Stomach (tissue), 4 donors: ENCODE measurements at regions not wholly inside any gene's neighbourhood (a gene's known extent, or its start where the extent isn't known, plus 50 kb on each side); places are given as distances from the start of the nearest gene placed in this dataset.

Experiments used
- CTCF ChIP-seq, 7 experiments: fragments of 450-650 bp in 4 of 7; fragments of 200-600 bp in 3 of 7; sonication (generic) in 3 of 7; IDR thresholded peaks; one replicate each; pipeline ENCODE4 v1.5.1; 2016 to 2019; ENCODE audit warnings: antibody characterized with exemption in 7 of 7, control low read depth in 2 of 7, mild to moderate bottlenecking in 1 of 7
- POLR2A ChIP-seq, 4 donors: fragments of 450-650 bp; IDR thresholded peaks; one replicate each; pipeline ENCODE4 v1.6.1; 2016; ENCODE audit warnings: antibody characterized with exemption in 4 of 4, control low read depth in 2 of 4, mild to moderate bottlenecking in 1 of 4, moderate library complexity in 1 of 4
- POLR2AphosphoS5 ChIP-seq, 3 donors: sonication (generic); formaldehyde crosslinking; IDR thresholded peaks; one replicate each; pipeline ENCODE4 v1.6.1; 2016; ENCODE audit warnings: antibody characterized with exemption in 3 of 3

DNA sequence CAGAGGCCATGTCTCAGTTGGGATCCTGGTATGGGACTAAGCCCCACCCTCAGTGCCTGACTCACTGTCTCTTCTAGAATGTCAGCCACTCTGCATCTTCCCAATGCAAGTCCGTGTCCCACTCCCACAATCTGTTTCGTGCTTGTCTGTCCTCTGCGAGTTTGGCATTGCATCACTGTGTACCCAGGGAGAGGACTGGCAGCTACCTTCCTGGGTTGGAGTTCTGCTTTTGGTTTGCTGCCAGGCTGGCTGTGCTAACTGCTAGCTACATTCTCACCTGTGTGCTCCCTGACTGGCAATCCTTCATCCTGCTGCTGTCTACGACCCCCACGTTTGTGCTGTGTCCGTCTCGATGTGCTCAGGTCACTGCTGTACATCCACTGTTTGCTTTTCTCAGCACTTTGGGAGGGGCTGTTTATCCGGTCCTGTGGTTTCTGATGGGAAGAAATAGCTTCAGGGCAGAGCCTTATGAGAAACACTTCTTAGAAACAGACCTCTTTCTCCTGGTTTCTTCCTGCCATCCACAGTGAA, 56.0 kb upstream of the GLI3 start:
- no peak for TF ChIP-seq CTCF (IDR thresholded peaks at IDR 0.05)
- TF ChIP-seq POLR2AphosphoS5 (IDR thresholded peaks at IDR 0.05) = no peak
- no peak for TF ChIP-seq POLR2A (IDR thresholded peaks at IDR 0.05)
